ES-I3 (cell line): ENCODE measurements at regions not wholly inside any gene's neighbourhood (a gene's known extent, or its start where the extent isn't known, plus 50 kb on each side); places are given as distances from the start of the nearest gene placed in this dataset.

Experiments used
- H3K36me3 ChIP-seq: 2 replicates; pipeline ENCODE4 v1.6.1; 2013; ENCODE audit warnings: mild to moderate bottlenecking, low read length, control low read depth, moderate library complexity; ENCODE audit not compliant: insufficient read depth
- H3K4me1 ChIP-seq: 2 replicates; pipeline ENCODE4 v1.6.1; 2013; ENCODE audit warnings: mild to moderate bottlenecking, control low read depth, low read length; ENCODE audit not compliant: insufficient read depth
- H3K9ac ChIP-seq: 2 replicates; pipeline ENCODE4 v1.6.1; 2013; ENCODE audit warnings: low read depth, mild to moderate bottlenecking, low read length, moderate library complexity
- H3K9me3 ChIP-seq: 2 replicates; pipeline ENCODE4 v1.6.1; 2013; ENCODE audit warnings: mild to moderate bottlenecking, low read length, moderate library complexity; ENCODE audit not compliant: control insufficient read depth, insufficient read depth

DNA sequence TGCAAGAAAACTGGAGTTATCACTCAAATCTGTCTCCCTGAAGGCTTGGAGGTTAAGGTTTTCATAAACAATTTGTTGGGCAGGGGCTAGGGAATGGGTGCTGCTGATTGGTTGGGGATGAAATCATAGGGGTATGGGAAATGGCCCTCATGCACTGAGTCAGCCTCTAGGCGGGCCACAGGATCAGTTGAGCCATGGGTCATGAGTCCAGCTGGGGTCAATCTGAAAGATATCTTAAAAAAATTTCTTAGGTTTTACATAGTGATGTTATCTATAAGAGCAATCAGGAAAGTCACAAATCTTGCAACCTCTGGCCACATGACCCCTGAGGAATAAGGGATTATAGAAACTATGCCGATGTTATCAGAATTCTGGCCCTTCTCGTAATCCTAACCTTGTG is 491.7 kb downstream of the ZIC1 start:
- no peaks in the 10 kb centered on the region for H3K9me3 ChIP-seq
- H3K4me1 ChIP-seq: no peaks in the 10 kb centered on the region
- H3K36me3 ChIP-seq: no peaks in the 10 kb centered on the region
- H3K9ac ChIP-seq: no peak overlapping the region

DNA sequence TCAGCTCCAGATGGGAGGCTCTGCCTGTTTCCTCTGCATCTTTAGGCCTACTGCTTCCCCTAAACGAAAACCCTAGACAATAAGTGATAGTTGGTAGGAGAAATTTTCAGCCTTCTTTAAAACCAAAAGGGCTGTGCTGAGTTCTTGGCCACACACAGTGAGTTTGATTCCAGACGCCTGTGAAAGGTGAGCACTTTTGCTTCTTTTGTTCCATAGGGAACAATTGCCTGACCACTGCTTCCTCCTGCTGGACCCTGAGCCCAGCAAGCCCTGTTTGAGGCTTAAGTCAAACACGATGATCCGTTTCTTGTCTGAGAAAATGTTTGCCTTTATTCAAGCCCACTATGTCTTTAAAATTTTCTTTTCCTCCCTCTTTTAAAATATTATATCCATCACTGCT is 493.9 kb downstream of the ZIC1 start:
- no peaks in the 10 kb centered on the region for H3K4me1 ChIP-seq
- no peaks in the 10 kb centered on the region for H3K36me3 ChIP-seq
- H3K9me3 ChIP-seq: no peaks in the 10 kb centered on the region
- H3K9ac ChIP-seq: no peak overlapping the region

DNA sequence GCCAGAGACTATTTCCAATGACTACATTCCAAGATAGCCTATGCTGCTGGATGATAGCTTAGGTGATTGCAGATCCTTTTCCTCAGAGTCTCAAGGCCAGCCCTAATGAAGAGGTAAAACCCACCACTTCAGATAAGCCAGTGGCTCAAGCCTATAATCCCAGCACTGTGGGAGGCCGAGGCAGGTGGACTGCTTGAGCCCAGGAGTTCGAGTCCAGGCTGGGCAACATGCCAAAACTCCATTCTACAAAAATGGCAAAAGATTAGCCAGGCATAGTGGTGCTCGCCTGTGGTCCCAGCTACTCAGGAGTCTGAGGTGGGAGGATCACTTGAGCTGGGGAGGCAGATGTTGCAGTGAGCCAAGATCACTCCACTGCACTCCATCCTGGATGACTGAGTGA is 495.3 kb downstream of the ZIC1 start:
- Histone ChIP-seq H3K4me1 (no peaks in the 10 kb centered on the region), H3K9me3 (no peaks in the 10 kb centered on the region), H3K36me3 (no peaks in the 10 kb centered on the region), H3K9ac (no peak overlapping the region)

DNA sequence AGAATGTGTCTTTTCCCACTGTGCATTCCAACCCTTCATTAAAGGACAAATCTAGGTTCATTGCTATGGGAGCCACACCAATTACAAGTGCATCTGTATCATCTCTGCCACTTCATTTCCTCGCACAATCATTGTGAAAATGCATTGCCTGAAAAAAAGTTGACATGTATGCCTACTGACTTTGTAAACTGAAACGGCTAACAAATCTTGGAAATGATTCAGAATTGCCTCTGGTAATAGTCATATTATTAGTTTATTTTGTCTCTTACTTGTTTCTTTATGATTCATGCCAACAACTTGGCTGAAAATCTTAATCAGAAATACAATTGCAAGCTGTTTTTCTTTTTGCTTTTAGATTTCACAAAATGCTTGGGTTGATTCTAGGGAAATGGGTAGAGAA is 497.1 kb downstream of the ZIC1 start:
- H3K4me1 ChIP-seq: no peaks in the 10 kb centered on the region
- H3K9me3 ChIP-seq: no peaks in the 10 kb centered on the region
- H3K36me3 ChIP-seq: no peaks in the 10 kb centered on the region
- no peak overlapping the region for H3K9ac ChIP-seq

DNA sequence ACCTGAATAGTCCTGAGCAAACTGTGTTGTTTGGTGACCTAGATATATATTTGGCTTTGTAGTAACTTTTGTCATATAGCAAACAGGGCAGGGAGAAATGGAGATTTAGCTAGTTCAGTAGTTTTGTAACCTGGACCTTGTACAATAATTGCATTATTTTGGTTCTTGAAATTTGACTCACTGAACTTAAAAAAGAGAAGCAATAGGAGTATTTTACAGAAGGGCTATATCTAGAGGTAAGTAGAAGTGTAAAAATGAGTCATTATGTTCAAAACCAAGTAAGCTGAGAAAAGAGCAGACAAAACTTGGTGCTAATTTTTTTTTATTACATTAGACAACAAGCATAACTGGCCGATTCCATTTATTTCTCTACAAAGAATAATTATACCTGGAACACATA is 505.4 kb downstream of the ZIC1 start:
- Histone ChIP-seq H3K4me1 (no peaks in the 10 kb centered on the region), H3K9ac (no peak overlapping the region), H3K9me3 (no peaks in the 10 kb centered on the region), H3K36me3 (no peaks in the 10 kb centered on the region)

DNA sequence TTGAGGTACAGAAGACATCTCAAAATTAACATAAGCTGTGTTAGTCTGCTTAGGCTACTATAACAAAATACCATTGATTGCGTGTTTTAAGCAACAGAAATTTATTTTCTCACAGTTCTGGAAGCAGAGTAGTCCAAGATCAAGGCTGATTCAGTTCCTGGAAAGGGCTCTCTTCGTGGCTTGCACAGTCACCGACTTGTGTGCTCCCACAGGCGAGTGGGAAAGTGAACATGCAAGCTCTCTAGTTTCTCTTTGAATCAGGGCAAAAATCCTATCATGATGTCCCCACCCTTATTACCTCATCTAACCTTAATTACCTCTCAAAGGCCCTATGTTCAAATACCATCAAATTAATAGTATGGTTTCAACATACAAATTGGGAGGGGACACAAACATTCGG is 505.9 kb downstream of the ZIC1 start:
- Histone ChIP-seq H3K9me3 (no peaks in the 10 kb centered on the region), H3K36me3 (no peaks in the 10 kb centered on the region), H3K4me1 (no peaks in the 10 kb centered on the region), H3K9ac (no peak overlapping the region)

DNA sequence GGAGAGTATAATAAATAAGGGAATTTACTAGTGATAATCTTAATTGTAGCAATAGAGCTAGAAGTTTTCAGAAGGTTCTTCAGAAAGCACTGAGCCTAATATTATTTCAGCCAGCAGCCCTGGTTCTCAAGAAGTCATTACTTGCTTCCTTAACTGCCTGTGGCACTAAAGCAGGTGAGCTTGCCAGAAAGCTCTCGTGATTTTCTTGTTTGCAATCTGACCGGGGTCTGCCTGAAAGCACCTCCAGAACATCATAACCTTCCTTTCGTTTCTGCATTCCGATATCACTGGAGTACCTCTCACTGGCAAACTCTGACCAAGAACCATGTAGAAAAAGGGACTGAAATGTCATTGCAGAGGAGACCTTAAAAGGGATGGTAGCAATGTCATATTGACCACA is 510.3 kb downstream of the ZIC1 start:
- no peaks in the 10 kb centered on the region for H3K36me3 ChIP-seq
- no peaks in the 10 kb centered on the region for H3K4me1 ChIP-seq
- H3K9me3 ChIP-seq: no peaks in the 10 kb centered on the region
- H3K9ac ChIP-seq: no peak overlapping the region

DNA sequence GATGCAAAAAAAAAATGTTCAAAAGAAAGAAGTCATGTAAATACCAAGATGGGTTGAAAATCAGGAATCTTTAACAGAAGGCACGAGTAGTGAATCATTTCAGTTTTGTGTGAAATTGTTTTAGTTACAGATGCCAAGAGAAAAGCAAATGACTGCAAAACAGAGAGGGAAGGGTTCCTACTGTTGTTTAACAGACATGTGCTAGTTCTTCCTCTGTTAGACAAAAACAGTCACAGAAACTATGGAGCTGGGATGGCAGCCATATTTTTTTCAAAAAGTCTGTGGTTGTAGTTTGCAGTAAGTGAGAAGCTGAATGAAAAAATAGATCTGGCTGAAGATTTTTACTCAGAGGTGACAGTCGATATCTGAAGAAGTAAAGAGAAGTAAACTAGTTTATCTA is 511.9 kb downstream of the ZIC1 start:
- H3K9ac ChIP-seq: no peak overlapping the region
- no peaks in the 10 kb centered on the region for H3K9me3 ChIP-seq
- no peaks in the 10 kb centered on the region for H3K36me3 ChIP-seq
- H3K4me1 ChIP-seq: no peaks in the 10 kb centered on the region

DNA sequence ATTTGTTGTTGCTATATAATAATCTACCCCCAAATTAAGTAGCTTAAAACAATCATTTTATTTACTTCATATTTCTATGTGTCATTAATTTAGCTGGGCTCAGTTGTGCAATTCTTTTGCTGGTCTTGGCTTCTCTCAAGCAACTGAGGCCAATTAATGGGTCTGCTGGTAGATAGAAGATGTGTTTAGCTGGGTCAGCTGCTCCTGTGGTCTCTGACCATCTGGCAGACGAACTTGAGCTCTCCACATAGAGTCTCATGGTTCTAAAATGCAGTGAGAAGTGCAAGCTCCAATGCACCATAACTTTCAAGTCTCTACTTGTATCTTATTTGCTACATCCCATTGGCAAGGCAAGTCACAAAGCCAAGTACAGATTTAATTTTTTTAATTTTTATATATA is 515.6 kb downstream of the ZIC1 start:
- Histone ChIP-seq H3K4me1 (no peaks in the 10 kb centered on the region), H3K9me3 (no peaks in the 10 kb centered on the region), H3K9ac (no peak overlapping the region), H3K36me3 (no peaks in the 10 kb centered on the region)

DNA sequence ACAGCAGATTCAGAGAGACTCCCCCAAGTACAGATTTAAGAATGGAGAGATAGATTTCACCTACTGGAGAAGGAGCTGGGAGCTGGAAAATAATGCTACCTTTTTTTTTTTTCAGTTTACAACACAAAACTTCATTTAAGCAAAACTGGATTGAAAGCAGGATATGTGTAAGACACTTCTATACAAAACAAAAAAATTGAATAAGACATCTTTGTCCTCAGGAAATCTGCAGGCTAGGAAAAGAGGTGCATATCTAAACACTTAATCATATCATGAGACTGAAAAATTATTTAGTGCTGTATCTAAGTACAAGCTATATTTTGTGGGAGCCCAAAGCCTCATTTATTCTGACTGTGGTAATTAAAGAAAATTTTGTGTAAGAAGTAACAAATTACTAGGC is 516.1 kb downstream of the ZIC1 start:
- Histone ChIP-seq H3K9me3 (no peaks in the 10 kb centered on the region), H3K9ac (no peak overlapping the region), H3K36me3 (no peaks in the 10 kb centered on the region), H3K4me1 (peaks cover 4% of the 10 kb centered on the region; the same call in 1 of the 2 replicates)

DNA sequence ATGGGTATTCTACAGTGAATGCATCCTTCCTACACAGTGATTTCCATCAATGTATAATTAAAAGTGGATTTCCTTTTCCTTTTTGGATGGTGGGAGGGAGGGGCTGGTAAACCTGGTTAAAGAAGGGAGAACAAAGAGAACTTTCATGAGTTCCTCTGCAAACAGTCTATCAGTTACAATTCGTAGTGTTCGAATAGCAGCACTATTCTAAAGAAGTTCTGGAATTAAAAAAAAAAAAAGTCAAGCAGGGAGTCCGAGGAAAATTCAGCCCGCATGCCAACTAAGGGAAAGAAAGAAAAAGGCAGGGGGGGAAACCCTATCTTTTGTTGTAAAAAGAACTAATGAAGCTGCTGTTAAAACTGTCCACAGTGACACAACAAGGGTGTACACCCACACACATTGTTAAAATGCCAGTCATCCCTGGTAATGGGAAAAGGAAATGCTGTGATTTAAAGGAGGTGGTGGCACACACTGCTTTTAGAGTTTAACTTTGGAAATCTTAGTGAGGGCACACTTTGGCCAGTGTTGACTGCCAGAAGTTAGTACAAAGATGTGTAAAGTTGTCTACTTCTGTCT is 521.2 kb downstream of the ZIC1 start:
- Histone ChIP-seq H3K4me1 (peaks cover 14% of the 10 kb centered on the region; the same call in 1 of the 2 replicates), H3K36me3 (no peaks in the 10 kb centered on the region), H3K9me3 (no peaks in the 10 kb centered on the region), H3K9ac (no peak overlapping the region)

DNA sequence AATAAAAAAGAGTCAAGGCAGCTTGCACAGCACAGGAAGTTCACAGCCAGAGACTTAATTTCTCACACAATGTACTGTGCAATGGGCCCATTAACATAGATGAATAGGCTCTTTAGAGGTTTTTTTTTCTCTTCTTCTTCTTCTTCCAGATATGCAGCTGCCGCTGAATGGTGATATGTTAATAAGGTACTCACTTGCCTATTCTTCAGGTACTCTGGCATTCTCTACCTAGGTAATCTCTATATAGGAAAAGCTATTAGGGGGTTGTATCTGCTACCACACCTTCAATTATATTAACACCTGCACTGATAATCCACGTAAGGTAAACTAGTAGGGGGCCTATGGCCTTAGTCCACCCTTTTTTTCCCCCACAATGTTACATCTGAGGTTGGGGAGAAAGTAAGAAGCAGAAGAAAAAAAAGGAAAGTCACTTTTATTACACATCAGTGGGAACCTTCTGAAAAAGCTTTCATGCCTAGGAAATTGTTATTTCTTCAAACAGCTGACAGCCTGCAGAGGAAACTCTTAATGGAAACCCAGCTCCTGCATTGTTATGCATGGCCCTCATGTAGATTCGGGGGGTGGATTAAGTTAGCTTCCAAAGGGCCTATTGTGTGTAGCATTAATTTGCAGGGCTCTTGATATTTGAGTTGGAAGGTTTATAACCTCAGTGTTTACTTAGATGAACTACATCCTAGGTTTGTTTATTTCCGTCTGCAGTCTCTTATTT is 525.5 kb downstream of the ZIC1 start:
- Histone ChIP-seq H3K4me1 (peaks cover 28% of the 10 kb centered on the region; the same call in 1 of the 2 replicates), H3K9me3 (no peaks in the 10 kb centered on the region), H3K36me3 (no peaks in the 10 kb centered on the region), H3K9ac (no peak overlapping the region)

DNA sequence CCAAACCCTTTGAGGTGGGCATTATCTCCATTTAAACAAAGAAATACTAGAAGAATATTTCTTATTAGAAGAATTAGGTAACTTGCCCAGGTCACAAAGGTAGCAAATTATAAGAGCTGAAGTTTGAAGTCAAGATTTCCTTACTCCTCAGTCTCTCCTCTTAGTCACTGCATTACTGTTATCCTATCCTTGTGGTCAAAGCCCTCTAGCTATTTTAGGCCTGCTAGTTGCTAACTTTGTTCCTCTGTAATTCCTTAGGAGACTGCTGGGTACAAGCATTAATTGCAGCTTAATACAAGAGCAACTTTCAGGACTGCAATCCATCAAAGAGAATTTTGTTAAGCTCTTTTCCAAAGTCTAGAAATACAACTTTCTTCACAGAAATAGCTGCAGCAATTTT is 528.2 kb downstream of the ZIC1 start:
- peaks cover 24% of the 10 kb centered on the region; the same call in 1 of the 2 replicates for H3K4me1 ChIP-seq
- H3K9ac ChIP-seq: no peak overlapping the region
- H3K36me3 ChIP-seq: no peaks in the 10 kb centered on the region
- H3K9me3 ChIP-seq: no peaks in the 10 kb centered on the region

DNA sequence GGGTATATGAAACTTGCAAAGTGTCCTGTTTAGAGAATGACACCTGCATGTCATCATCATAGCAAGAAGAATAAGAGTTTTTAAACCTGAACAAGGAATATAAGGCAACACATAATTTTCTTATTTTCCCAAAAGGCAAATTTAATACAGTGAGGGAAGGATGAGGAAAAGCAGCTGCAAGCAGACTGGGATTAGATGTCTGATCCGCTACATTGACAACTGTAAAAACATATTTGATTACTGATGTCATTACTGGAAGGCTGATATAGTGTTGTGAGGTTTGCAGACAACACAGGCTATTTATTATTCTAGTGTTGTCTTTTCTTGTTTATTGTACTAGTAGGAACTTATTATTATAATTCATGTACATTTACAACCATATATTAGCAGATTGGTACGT is 528.7 kb downstream of the ZIC1 start:
- H3K36me3 ChIP-seq: no peaks in the 10 kb centered on the region
- no peak overlapping the region for H3K9ac ChIP-seq
- no peaks in the 10 kb centered on the region for H3K9me3 ChIP-seq
- peaks cover 22% of the 10 kb centered on the region; the same call in 1 of the 2 replicates for H3K4me1 ChIP-seq

DNA sequence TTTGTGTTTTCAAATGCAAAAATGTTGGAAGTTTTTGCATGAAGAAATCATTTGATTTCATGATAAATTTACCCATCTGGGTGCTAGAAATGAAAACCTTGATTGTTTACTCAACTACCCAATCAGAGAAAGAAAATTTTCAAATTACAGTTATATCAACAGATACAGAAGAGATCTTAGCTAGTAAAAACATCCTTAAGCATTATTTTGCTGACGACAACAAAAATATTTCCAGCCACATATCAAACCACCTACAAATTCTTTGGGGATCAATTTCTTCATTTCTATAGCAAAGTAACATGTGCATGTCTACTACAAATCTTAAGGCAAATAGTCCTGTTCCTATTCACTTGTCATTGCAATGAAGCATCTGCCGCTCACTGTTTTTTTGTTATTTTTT is 530.3 kb downstream of the ZIC1 start:
- H3K9ac ChIP-seq: no peak overlapping the region
- H3K4me1 ChIP-seq: peaks cover 17% of the 10 kb centered on the region; the same call in 1 of the 2 replicates
- H3K9me3 ChIP-seq: no peaks in the 10 kb centered on the region
- H3K36me3 ChIP-seq: no peaks in the 10 kb centered on the region; the same call in 1 of the 2 replicates
